Frontal cortex (tissue), 3 donors: ENCODE measurements at regions not wholly inside any gene's neighbourhood (a gene's known extent, or its start where the extent isn't known, plus 50 kb on each side); places are given as distances from the start of the nearest gene placed in this dataset.
A peak's percentile ranks its signal among the peaks of the same experiment; 100 is the strongest.
"Not testable (repeated sequence)": the region's sequence is repeated elsewhere in the genome, so short reads cannot be mapped to it uniquely, and the experiment has no call there.

ENCODE experiments used
- DNase-seq, 2 donors: peaks; one replicate each; pipeline ENCODE4 v3.0.0; 2012; ENCODE audit warnings: low spot score in 2 of 2
- FAIRE-seq: peaks from 2 replicates; lab custom pipeline; 2012; peaks lifted over from hg19 to GRCh38; lab: Jason Lieb, UNC
- donor health status: control.
- donor health status: control.
- donor health status: control.

- DNase-seq (no peak), FAIRE-seq (no peak)
Observed at GRCh38 chr5:44935262-44935661, 126.5 kb downstream of the MRPS30 start.

DNA sequence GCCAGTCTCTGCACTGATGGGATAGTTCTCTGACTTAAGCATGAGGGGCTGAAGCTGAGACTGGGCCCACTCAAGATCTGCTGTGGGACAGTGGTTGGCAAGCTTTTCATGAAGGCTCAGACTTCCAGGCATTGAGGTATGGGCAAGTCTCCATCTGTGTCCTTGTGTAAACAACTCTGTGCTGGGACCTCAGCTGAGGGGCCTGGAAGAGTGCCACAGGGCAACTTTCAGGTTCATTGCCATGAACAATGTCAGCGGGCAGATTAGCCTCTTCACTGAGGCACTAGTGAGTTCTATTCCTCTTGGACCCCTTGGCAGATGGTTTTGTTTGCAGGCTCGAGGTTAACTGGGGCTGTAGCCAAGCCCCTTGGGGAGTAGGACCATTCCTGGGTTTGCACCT is 127.1 kb downstream of the MRPS30 start:
- FAIRE-seq (no peak), DNase-seq (peak in 1 of 2 donors; percentile 2)

- no peak for DNase-seq
- FAIRE-seq: no peak
Observed at GRCh38 chr5:44942524-44943001, 133.8 kb downstream of the MRPS30 start.

GRCh38 chr5:44943647-44944046 is 134.9 kb downstream of the MRPS30 start:
- no peak for DNase-seq
- FAIRE-seq: no peak

DNA sequence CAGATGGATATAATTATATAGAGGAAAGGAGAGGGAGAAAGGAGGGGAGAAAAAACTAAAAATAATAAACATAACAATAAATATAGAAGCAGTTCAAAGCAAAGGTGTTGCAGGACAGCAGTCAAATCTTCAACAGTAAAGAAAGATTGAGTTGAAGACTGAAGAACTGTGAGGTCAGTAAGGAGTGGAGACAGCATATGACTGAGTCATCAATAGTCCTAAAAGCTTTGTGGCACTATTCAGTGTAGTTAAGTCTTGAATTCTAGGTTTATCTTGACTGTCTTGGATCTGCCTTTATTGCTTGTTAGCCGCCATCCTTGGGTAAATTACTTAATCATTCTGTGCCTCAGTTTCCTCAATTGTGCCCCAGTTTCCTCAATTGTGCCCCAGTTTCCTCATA is 137.0 kb downstream of the MRPS30 start:
- FAIRE-seq: no peak
- no peak for DNase-seq

GRCh38 chr5:44949687-44950086 is 140.9 kb downstream of the MRPS30 start:
- DNase-seq: no peak

GRCh38 chr5:44951371-44951770 is 142.6 kb downstream of the MRPS30 start:
- FAIRE-seq (no peak), DNase-seq (no peak)

More at GRCh38 chr5:44949687-44950086, 140.9 kb downstream of the MRPS30 start:
- FAIRE-seq: no peak

DNA sequence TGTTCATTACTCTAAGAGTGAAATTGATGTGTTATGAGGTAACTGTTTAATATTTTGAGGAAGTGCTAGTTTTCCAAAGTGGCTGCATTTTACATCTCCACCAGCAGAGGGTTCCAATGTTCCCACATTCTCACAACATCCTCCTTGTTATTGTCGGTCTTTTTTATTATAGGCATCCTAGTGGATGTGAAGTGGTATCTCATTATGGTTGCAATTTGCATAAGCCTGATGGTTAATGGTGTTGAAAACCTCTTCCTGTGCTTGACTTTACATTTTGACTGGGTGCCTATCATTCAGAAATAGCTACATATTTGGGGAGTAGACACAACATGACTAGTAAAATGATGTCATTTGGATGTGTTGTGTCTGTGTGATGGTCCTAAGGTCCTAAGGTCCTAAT is 143.6 kb downstream of the MRPS30 start:
- DNase-seq (no peak), FAIRE-seq (no peak)

DNA sequence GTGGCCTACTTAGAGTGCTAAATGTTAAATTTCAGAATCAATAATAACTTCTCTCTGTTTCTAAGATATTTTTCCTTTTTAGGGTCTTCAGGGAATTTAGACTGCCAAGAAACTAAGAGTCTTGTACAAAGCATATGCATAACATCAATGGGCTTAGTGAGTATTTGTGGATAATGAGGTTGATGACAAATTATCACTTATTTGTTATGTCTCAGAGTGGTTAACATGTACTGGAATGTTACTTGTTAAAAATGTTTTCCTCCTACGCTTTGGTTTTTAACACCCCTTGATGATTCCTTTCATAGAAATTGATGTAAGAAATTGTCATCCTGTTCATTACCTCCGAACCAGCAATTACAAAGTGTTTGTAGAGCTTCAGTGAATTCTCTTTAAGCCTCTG is 144.3 kb downstream of the MRPS30 start:
- no peak for FAIRE-seq

DNA sequence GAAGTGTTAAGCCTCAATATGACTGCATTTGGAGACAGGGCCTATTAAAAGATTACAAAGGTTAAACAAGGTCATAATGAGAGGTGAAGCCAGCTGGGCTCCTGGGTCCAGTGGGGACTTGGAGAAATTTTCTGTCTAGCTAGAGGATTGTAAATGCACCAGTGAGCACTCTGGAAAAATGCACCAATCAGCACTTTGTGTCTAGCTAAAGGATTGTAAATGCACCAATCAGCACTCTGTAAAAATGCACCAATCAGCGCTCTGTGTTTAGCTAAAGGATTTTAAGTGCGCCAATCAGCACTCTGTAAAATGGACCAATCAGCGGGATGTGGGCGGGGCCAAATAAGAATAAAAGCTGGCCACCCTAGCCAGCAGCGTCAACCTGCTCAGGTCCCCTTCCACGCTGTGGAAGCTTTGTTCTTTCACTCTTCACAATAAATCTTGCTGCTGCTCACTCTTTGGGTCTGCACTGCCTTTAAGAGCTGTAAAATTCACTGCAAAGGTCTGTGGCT is 150.3 kb downstream of the MRPS30 start:
- FAIRE-seq, DNase-seq: not testable (repeated sequence)

More for the DNA sequence above, 144.3 kb downstream of the MRPS30 start:
- no peak for DNase-seq

- DNase-seq (no peak), FAIRE-seq (no peak)
Observed at GRCh38 chr5:44969825-44970224, 161.1 kb downstream of the MRPS30 start.

- DNase-seq, FAIRE-seq: not testable (repeated sequence)
Observed at GRCh38 chr5:44970963-44971362, 162.2 kb downstream of the MRPS30 start.

DNA sequence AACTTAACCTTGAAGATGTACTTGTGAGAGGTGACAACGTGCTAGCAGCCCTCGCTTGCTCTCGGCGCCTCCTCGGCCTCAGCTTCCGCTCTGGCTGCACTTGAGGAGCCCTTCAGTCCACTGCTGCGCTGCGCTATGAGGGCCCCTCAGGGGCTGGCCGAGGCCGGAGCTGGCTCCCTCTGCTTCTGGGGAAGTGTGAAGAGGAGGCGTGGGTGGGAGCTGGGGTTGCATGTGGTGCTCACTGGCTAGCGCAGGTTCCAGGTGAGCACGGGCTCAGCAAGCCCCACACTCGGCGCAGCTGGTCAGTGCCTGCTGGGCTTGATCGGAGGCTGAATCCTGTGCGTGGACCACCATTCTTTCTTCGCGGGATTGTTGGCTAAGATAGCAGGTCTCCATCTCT is 166.1 kb downstream of the MRPS30 start:
- no peak for FAIRE-seq
- DNase-seq: no peak

GRCh38 chr5:44981708-44982107 is 173.0 kb downstream of the MRPS30 start:
- DNase-seq (no peak), FAIRE-seq (no peak)

DNA sequence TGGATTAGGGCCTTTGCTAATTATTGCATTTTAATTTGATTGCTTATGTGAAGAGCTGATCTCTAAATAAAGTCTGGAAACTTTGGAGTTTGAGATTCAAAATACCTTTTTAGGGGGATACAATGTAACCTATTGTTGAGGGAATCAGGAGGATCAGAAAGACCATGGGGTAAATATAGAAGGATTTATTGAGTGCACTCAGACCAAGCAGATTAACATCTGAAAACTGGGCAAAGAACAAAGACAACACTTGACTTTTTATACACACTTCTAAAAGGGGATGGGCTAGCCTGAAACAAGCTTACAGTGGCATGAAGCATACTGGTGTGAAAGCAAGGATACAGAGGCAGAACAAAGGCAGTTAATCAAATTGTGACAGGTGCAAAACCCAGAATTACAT is 174.3 kb downstream of the MRPS30 start:
- no peak for DNase-seq

DNA sequence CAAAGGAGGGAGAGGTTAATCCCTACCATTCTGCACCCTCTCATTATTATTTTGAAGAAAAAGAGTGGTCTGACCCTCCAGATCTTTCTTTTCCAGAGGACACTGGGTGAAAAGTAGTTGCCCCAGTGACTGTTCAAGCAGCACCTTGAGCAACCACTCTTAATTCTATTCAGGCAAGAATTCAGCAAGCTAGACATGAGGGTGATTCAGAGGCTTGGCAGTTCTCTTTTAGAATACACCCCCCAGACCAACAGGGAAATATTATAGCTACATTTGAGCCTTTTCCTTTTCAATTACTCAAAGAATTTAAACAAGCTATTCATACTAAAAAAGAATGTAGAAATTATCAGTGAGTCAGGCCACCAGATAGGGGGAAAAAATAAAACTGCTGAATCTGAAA is 178.3 kb downstream of the MRPS30 start:
- FAIRE-seq (no peak), DNase-seq (no peak)

More for the DNA sequence above, 174.3 kb downstream of the MRPS30 start:
- no peak for FAIRE-seq

DNA sequence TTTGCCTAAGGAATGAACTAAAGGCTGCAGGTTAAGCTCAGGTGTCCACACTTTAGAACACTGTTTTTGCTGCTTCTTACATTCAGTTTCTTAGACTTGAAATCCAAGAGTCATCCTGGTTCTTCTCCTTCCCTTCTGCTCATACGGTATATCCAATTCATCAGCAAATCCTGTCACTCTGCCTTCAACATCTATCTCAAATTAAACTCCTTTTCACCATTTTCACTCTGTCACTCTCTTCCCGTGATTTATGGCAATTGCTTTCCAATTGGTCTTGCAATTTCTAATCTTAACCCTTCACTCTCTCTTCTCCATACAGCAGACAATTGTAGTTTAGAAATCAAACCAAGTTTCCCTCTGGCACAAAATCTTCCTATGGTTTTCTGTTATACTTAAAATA is 182.9 kb downstream of the MRPS30 start:
- FAIRE-seq: no peak
- DNase-seq: no peak

- DNase-seq (no peak), FAIRE-seq (no peak)
Observed at GRCh38 chr5:44993286-44993685, 184.5 kb downstream of the MRPS30 start.

GRCh38 chr5:44997506-44997905 is 188.8 kb downstream of the MRPS30 start:
- FAIRE-seq (no peak), DNase-seq (no peak)

GRCh38 chr5:45007102-45007501 is 198.4 kb downstream of the MRPS30 start:
- not testable (repeated sequence) for FAIRE-seq, DNase-seq

DNA sequence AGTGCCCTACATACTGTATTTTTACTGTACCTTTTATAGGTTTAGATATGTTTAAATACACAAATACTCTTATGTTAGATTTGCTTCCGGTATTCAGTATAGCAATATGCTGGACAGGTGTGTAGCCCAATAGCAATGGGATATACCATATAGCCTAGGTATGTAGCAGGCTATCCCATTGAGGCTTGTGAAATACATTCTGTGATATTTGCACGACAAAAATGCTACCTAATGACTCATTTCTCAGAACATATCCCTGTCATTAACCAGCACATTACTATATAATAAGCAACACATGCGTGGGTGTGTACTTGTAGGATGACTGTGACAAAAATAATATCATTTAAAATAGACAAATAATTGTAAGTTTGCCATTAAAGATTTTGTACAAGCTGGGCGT is 208.8 kb downstream of the MRPS30 start:
- no peak for FAIRE-seq
- no peak for DNase-seq

DNA sequence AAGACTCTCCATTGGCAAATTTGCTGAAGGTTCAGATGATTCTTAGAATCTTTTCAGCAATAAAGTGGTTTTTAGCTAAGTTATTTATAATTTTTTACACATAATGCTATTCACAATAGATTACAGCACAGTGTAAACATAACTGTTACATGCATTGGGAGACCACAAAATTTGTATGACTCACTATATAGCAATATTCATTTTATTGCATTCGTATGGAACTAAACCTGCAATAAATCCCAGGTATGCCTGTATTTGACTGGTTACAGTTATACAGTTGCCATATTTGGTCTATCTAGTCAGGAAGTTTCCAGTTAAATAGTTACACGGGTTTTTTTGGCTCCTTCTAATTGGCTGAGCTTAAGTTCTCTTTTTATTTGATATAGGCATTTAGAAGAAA is 220.8 kb downstream of the MRPS30 start:
- DNase-seq: no peak
- no peak for FAIRE-seq
